ENCODE measurements at regions not wholly inside any gene's neighbourhood (a gene's known extent, or its start where the extent isn't known, plus 50 kb on each side); places are given as distances from the start of the nearest gene placed in this dataset.

DNA sequence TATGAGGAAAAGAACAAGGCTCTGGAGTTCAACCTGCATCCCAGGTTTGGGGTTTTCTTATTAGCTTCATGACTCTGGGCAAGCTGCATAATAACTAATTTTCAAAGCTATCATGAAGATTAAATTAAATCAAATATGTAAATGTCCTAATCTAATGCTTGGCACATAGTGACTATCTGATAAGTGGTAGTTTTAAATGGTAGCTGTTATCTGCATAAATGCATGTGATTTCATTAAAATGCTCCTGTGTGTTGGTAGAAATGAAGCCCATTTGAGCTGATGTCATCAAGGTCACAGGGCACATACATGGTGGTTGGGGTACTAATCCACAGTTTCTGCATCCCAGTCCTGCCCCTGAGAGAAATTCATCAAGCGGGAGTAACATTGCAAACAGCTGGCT is 428.8 kb downstream of the LRATD1 start:
- TF ChIP-seq, protein P1, sequence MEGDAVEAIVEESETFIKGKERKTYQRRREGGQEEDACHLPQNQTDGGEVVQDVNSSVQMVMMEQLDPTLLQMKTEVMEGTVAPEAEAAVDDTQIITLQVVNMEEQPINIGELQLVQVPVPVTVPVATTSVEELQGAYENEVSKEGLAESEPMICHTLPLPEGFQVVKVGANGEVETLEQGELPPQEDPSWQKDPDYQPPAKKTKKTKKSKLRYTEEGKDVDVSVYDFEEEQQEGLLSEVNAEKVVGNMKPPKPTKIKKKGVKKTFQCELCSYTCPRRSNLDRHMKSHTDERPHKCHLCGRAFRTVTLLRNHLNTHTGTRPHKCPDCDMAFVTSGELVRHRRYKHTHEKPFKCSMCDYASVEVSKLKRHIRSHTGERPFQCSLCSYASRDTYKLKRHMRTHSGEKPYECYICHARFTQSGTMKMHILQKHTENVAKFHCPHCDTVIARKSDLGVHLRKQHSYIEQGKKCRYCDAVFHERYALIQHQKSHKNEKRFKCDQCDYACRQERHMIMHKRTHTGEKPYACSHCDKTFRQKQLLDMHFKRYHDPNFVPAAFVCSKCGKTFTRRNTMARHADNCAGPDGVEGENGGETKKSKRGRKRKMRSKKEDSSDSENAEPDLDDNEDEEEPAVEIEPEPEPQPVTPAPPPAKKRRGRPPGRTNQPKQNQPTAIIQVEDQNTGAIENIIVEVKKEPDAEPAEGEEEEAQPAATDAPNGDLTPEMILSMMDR (IDR thresholded peaks at IDR 0.05): no peak
- TF ChIP-seq POLR2A (IDR thresholded peaks at IDR 0.05): no peak
